ENCODE measurements at regions not wholly inside any gene's neighbourhood (a gene's known extent, or its start where the extent isn't known, plus 50 kb on each side); places are given as distances from the start of the nearest gene placed in this dataset.

DNA sequence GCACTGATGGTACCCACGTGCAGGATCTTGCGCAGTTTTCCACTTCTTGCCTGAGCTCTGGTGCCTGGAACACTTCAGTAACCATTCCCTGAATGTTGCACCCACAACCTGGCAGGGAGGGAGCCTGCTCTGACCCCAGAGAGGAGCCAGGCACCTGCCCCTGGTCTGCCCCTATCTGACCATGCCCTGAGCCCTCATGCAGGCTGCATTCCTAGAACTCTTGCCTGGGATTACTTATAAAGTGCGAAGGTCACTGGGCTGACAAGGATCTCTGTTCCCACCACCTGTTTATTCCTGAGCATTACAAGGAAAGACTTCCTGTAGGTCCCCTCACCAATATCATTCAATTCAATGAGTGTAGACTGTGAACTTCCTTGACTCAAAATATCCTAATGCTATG lies 191.9 kb upstream of the FMN2 start:
- TF ChIP-seq, protein P1, sequence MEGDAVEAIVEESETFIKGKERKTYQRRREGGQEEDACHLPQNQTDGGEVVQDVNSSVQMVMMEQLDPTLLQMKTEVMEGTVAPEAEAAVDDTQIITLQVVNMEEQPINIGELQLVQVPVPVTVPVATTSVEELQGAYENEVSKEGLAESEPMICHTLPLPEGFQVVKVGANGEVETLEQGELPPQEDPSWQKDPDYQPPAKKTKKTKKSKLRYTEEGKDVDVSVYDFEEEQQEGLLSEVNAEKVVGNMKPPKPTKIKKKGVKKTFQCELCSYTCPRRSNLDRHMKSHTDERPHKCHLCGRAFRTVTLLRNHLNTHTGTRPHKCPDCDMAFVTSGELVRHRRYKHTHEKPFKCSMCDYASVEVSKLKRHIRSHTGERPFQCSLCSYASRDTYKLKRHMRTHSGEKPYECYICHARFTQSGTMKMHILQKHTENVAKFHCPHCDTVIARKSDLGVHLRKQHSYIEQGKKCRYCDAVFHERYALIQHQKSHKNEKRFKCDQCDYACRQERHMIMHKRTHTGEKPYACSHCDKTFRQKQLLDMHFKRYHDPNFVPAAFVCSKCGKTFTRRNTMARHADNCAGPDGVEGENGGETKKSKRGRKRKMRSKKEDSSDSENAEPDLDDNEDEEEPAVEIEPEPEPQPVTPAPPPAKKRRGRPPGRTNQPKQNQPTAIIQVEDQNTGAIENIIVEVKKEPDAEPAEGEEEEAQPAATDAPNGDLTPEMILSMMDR (IDR thresholded peaks at IDR 0.05; ENCODE audit: low read length) = no peak
- TF ChIP-seq EZH2 (optimal IDR thresholded peaks at IDR 0.05; ENCODE audit: low read depth, low read length) (no peak), EZH2phosphoT487 (IDR thresholded peaks at IDR 0.05; ENCODE audit: low read length) (no peak)
